Activated naive CD4-positive, alpha-beta T cell treated with anti-CD3 and anti-CD28 coated beads for 36 hours (primary cell): ENCODE measurements at regions not wholly inside any gene's neighbourhood (a gene's known extent, or its start where the extent isn't known, plus 50 kb on each side); places are given as distances from the start of the nearest gene placed in this dataset.
"Not testable (repeated sequence)": the region's sequence is repeated elsewhere in the genome, so short reads cannot be mapped to it uniquely, and the experiment has no call there.

Experiments
- CTCF ChIA-PET: fragments of 350-600 bp; sonication (Branson Sonifier 250); formaldehyde crosslinking; loops from one replicate; lab custom pipeline; 2021; ENCODE audit warnings: antibody characterized with exemption; lab: Charles Lee
- DNase-seq: peaks from one replicate; pipeline ENCODE4 v3.0.0-alpha.2; 2020
- H3K27ac Mint-ChIP-seq: one replicate; pipeline ENCODE4 v1.8.0; 2021; ENCODE audit warnings: mild to moderate bottlenecking, mixed read lengths
- H3K27me3 Mint-ChIP-seq: one replicate; pipeline ENCODE4 v1.8.0; 2021; ENCODE audit warnings: low read depth, mixed read lengths
- H3K36me3 Mint-ChIP-seq: one replicate; pipeline ENCODE4 v1.8.0; 2021; ENCODE audit warnings: low read depth, mixed read lengths
- H3K4me1 Mint-ChIP-seq: one replicate; pipeline ENCODE4 v1.8.0; 2021; ENCODE audit warnings: low read depth, mixed read lengths
- H3K4me3 Mint-ChIP-seq: one replicate; pipeline ENCODE4 v1.8.0; 2021; ENCODE audit warnings: mild to moderate bottlenecking, moderate library complexity, mixed read lengths
- H3K9me3 Mint-ChIP-seq: one replicate; pipeline ENCODE4 v1.8.0; 2021; ENCODE audit warnings: mixed read lengths
- intact Hi-C: fragments of 100-400 bp; cut with micrococcal nuclease; formaldehyde crosslinking; loops from one replicate; pipeline ENCODE4 v1.15.1; 2023

GRCh38 chr6:167671379-167671976 is 155.2 kb upstream of the AFDN start:
- intact Hi-C loops, H3K36me3 Mint-ChIP-seq, H3K27ac Mint-ChIP-seq, H3K4me3 Mint-ChIP-seq, H3K4me1 Mint-ChIP-seq, DNase-seq: not testable (repeated sequence)
- CTCF ChIA-PET = interaction anchor here (0.6 kb wide), 1 partner anchor 184 kb away, joined by 6 read pairs; no protein-coding TSS in a partner anchor
- Mint-ChIP-seq H3K9me3 (peaks cover 15% of the 10 kb centered on the region), H3K27me3 (peaks cover 10% of the 10 kb centered on the region)

- H3K36me3 Mint-ChIP-seq = no peaks in the 10 kb centered on the region
- CTCF ChIA-PET = interaction anchor here (0.6 kb wide), 1 partner anchor 184 kb away, joined by 6 read pairs; no protein-coding TSS in a partner anchor
- no peak overlapping the region for H3K27ac Mint-ChIP-seq
- H3K4me1 Mint-ChIP-seq = no peaks in the 10 kb centered on the region
- intact Hi-C loops = no loop called here
- H3K9me3 Mint-ChIP-seq = peaks cover 15% of the 10 kb centered on the region
- no peak overlapping the region for H3K4me3 Mint-ChIP-seq
- no peak for DNase-seq
- peaks cover 15% of the 10 kb centered on the region for H3K27me3 Mint-ChIP-seq
Measured at GRCh38 chr6:167671977-167672687, 154.6 kb upstream of the AFDN start.

- no peaks in the 10 kb centered on the region for H3K36me3 Mint-ChIP-seq
- H3K4me3 Mint-ChIP-seq = no peak overlapping the region
- intact Hi-C loops = no loop called here
- no peak for DNase-seq
- H3K27ac Mint-ChIP-seq = no peak overlapping the region
- H3K9me3 Mint-ChIP-seq = peaks cover 15% of the 10 kb centered on the region
- no peaks in the 10 kb centered on the region for H3K4me1 Mint-ChIP-seq
- CTCF ChIA-PET = no interaction called here
- peaks cover 20% of the 10 kb centered on the region for H3K27me3 Mint-ChIP-seq
Measured at GRCh38 chr6:167672738-167673137, 154.0 kb upstream of the AFDN start.

- H3K9me3 Mint-ChIP-seq = peaks cover 15% of the 10 kb centered on the region
- H3K4me1 Mint-ChIP-seq = peaks cover 4% of the 10 kb centered on the region
- intact Hi-C loops = no loop called here
- no peak overlapping the region for H3K4me3 Mint-ChIP-seq
- no peak overlapping the region for H3K27ac Mint-ChIP-seq
- CTCF ChIA-PET = interaction anchor here (0.7 kb wide), 1 partner anchor 69 kb away, joined by 3 read pairs; no protein-coding TSS in a partner anchor
- DNase-seq = no peak
- H3K36me3 Mint-ChIP-seq = no peaks in the 10 kb centered on the region
- peaks cover 26% of the 10 kb centered on the region for H3K27me3 Mint-ChIP-seq
Measured at GRCh38 chr6:167673946-167674345, 152.8 kb upstream of the AFDN start.

GRCh38 chr6:167674486-167674885 is 152.2 kb upstream of the AFDN start:
- DNase-seq = no peak
- intact Hi-C loops = no loop called here
- CTCF ChIA-PET = interaction anchor here (0.6 kb wide), 1 partner anchor 176 kb away, joined by 4 read pairs; no protein-coding TSS in a partner anchor
- Mint-ChIP-seq H3K9me3 (peaks cover 15% of the 10 kb centered on the region), H3K27me3 (peaks cover 31% of the 10 kb centered on the region), H3K27ac (no peak overlapping the region), H3K36me3 (no peaks in the 10 kb centered on the region), H3K4me3 (no peak overlapping the region), H3K4me1 (peaks cover 4% of the 10 kb centered on the region)

GRCh38 chr6:167676000-167676665 is 150.6 kb upstream of the AFDN start:
- H3K9me3 Mint-ChIP-seq = peaks cover 15% of the 10 kb centered on the region
- intact Hi-C loops = no loop called here
- no peak overlapping the region for H3K4me3 Mint-ChIP-seq
- H3K36me3 Mint-ChIP-seq = no peaks in the 10 kb centered on the region
- no peak overlapping the region for H3K27ac Mint-ChIP-seq
- DNase-seq = no peak
- CTCF ChIA-PET = interaction anchor here (0.6 kb wide), 1 partner anchor 40 kb away, joined by 3 read pairs; no protein-coding TSS in a partner anchor
- H3K4me1 Mint-ChIP-seq = peaks cover 4% of the 10 kb centered on the region
- H3K27me3 Mint-ChIP-seq = peaks cover 44% of the 10 kb centered on the region

- Mint-ChIP-seq H3K27ac (no peak overlapping the region), H3K4me1 (peaks cover 4% of the 10 kb centered on the region), H3K9me3 (peaks cover 8% of the 10 kb centered on the region), H3K36me3 (no peaks in the 10 kb centered on the region), H3K27me3 (peaks cover 50% of the 10 kb centered on the region), H3K4me3 (no peak overlapping the region)
- CTCF ChIA-PET = interaction anchor here (0.6 kb wide), 1 partner anchor 222 kb away, joined by 3 read pairs; no protein-coding TSS in a partner anchor
- intact Hi-C loops = no loop called here
- DNase-seq = no peak
Measured at GRCh38 chr6:167676666-167677421, 149.9 kb upstream of the AFDN start.

- Mint-ChIP-seq H3K4me3 (no peak overlapping the region), H3K9me3 (peaks cover 3% of the 10 kb centered on the region), H3K4me1 (peaks cover 4% of the 10 kb centered on the region), H3K27me3 (peaks cover 56% of the 10 kb centered on the region), H3K27ac (no peak overlapping the region), H3K36me3 (no peaks in the 10 kb centered on the region)
- CTCF ChIA-PET = interaction anchor here (0.6 kb wide), 1 partner anchor 222 kb away, joined by 3 read pairs; no protein-coding TSS in a partner anchor
- intact Hi-C loops = no loop called here
- DNase-seq = no peak
Measured at GRCh38 chr6:167677422-167677789, 149.3 kb upstream of the AFDN start.

GRCh38 chr6:167678102-167679101 is 148.3 kb upstream of the AFDN start:
- CTCF ChIA-PET = no interaction called here
- intact Hi-C loops = no loop called here
- Mint-ChIP-seq H3K9me3 (no peaks in the 10 kb centered on the region), H3K4me1 (peaks cover 4% of the 10 kb centered on the region), H3K36me3 (no peaks in the 10 kb centered on the region), H3K27me3 (peaks cover 59% of the 10 kb centered on the region), H3K27ac (no peak overlapping the region), H3K4me3 (no peak overlapping the region)
- DNase-seq = no peak

- intact Hi-C loops = no loop called here
Measured at GRCh38 chr6:167679122-167679736, 147.5 kb upstream of the AFDN start.

More at GRCh38 chr6:167679122-167679736, 147.5 kb upstream of the AFDN start:
- H3K27me3 Mint-ChIP-seq = peaks cover 66% of the 10 kb centered on the region
- H3K4me3 Mint-ChIP-seq = no peak overlapping the region
- no peak for DNase-seq
- no peaks in the 10 kb centered on the region for H3K9me3 Mint-ChIP-seq
- H3K4me1 Mint-ChIP-seq = peaks cover 4% of the 10 kb centered on the region
- H3K27ac Mint-ChIP-seq = no peak overlapping the region
- no peaks in the 10 kb centered on the region for H3K36me3 Mint-ChIP-seq
- CTCF ChIA-PET = no interaction called here
